Uterus (tissue), 2 donors: ENCODE measurements at regions not wholly inside any gene's neighbourhood (a gene's known extent, or its start where the extent isn't known, plus 50 kb on each side); places are given as distances from the start of the nearest gene placed in this dataset.

Experiments
- CTCF ChIP-seq, 4 experiments: fragments of 200-600 bp in 2 of 4; fragments of 450-650 bp in 2 of 4; sonication (generic) in 2 of 4; IDR thresholded peaks; one replicate each; pipeline ENCODE4 v1.5.1; 2016 to 2019; ENCODE audit warnings: antibody characterized with exemption in 4 of 4, mild to moderate bottlenecking in 2 of 4, moderate library complexity in 1 of 4
- POLR2A ChIP-seq, 2 donors: fragments of 450-650 bp; IDR thresholded peaks; one replicate each; pipeline ENCODE4 v1.6.1; 2016; ENCODE audit warnings: antibody characterized with exemption in 2 of 2, mild to moderate bottlenecking in 1 of 2, moderate library complexity in 1 of 2

- TF ChIP-seq CTCF (IDR thresholded peaks at IDR 0.05), result no peak
- TF ChIP-seq POLR2A (IDR thresholded peaks at IDR 0.05), result no peak
Observed at GRCh38 chr5:2250365-2250950, 367.7 kb upstream of the IRX4 start.
